Stomach (tissue), 4 donors: ENCODE measurements at regions not wholly inside any gene's neighbourhood (a gene's known extent, or its start where the extent isn't known, plus 50 kb on each side); places are given as distances from the start of the nearest gene placed in this dataset.

Experiments used
- EP300 ChIP-seq: sonication (generic); formaldehyde crosslinking; IDR thresholded peaks from one replicate; pipeline ENCODE4 v1.6.1; 2017; ENCODE audit warnings: antibody characterized with exemption
- POLR2A ChIP-seq, 4 donors: fragments of 450-650 bp; IDR thresholded peaks; one replicate each; pipeline ENCODE4 v1.6.1; 2016; ENCODE audit warnings: antibody characterized with exemption in 4 of 4, control low read depth in 2 of 4, mild to moderate bottlenecking in 1 of 4, moderate library complexity in 1 of 4
- POLR2AphosphoS5 ChIP-seq, 3 donors: sonication (generic); formaldehyde crosslinking; IDR thresholded peaks; one replicate each; pipeline ENCODE4 v1.6.1; 2016; ENCODE audit warnings: antibody characterized with exemption in 3 of 3
- TF ChIP-seq, protein P1 (sequence below), 7 experiments: fragments of 450-650 bp in 4 of 7; fragments of 200-600 bp in 3 of 7; sonication (generic) in 3 of 7; IDR thresholded peaks; one replicate each; pipeline ENCODE4 v1.5.1; 2016 to 2019; ENCODE audit warnings: antibody characterized with exemption in 7 of 7, control low read depth in 2 of 7, mild to moderate bottlenecking in 1 of 7

GRCh38 chr11:33967451-33967850 lies 75.6 kb upstream of the LMO2 start:
- TF ChIP-seq POLR2A (IDR thresholded peaks at IDR 0.05), result no peak
- TF ChIP-seq, protein P1, sequence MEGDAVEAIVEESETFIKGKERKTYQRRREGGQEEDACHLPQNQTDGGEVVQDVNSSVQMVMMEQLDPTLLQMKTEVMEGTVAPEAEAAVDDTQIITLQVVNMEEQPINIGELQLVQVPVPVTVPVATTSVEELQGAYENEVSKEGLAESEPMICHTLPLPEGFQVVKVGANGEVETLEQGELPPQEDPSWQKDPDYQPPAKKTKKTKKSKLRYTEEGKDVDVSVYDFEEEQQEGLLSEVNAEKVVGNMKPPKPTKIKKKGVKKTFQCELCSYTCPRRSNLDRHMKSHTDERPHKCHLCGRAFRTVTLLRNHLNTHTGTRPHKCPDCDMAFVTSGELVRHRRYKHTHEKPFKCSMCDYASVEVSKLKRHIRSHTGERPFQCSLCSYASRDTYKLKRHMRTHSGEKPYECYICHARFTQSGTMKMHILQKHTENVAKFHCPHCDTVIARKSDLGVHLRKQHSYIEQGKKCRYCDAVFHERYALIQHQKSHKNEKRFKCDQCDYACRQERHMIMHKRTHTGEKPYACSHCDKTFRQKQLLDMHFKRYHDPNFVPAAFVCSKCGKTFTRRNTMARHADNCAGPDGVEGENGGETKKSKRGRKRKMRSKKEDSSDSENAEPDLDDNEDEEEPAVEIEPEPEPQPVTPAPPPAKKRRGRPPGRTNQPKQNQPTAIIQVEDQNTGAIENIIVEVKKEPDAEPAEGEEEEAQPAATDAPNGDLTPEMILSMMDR (IDR thresholded peaks at IDR 0.05), result no peak
- no peak for TF ChIP-seq POLR2AphosphoS5 (IDR thresholded peaks at IDR 0.05)
- TF ChIP-seq EP300, result no peak
